ENCODE measurements at regions not wholly inside any gene's neighbourhood (a gene's known extent, or its start where the extent isn't known, plus 50 kb on each side); places are given as distances from the start of the nearest gene placed in this dataset.

GRCh38 chr4:181479141-181479540, 764.1 kb upstream of the TENM3 start:
- no peak for TF ChIP-seq CTCF (IDR thresholded peaks at IDR 0.05)
- Mint-ChIP-seq H3K36me3 (no peaks in the 10 kb centered on the region), H3K9me3 (peaks cover 0 to 3% (median 0%) of the 10 kb centered on the region in 7 donors), H3K4me1 (no peaks in the 10 kb centered on the region), H3K4me3 (no peak overlapping the region), H3K27ac (no peak overlapping the region), H3K27me3 (ENCODE audit: low read depth in 3 of 3) (peaks cover 0 to 2% (median 0%) of the 10 kb centered on the region in 3 donors)
- H3K9ac ChIP-seq (ENCODE audit: insufficient read depth, low read length, poor library complexity, severe bottlenecking), result no peak overlapping the region
- H3K79me2 ChIP-seq (ENCODE audit: insufficient read depth, low read length), result no peaks in the 10 kb centered on the region
- no peaks in the 10 kb centered on the region for H3K9me3 ChIP-seq (replicated peaks in 1 of 2; ENCODE audit: control insufficient read depth in 1 of 2, insufficient read depth in 1 of 2, low read length in 2 of 2)
- H3K27ac ChIP-seq (ENCODE audit: low read depth in 1 of 2, low read length in 2 of 2), result no peak overlapping the region
- H3K27me3 ChIP-seq (ENCODE audit: control insufficient read depth in 2 of 2, insufficient read depth in 2 of 2, low read length in 2 of 2), result no peaks in the 10 kb centered on the region
- no peaks in the 10 kb centered on the region for H3K36me3 ChIP-seq (replicated peaks in 1 of 2; ENCODE audit: control insufficient read depth in 1 of 2, insufficient read depth in 2 of 2, low read length in 2 of 2)
- WGBS (ENCODE audit: insufficient coverage), result no CpG with 5 or more reads among the region's 2 CpGs
- no peaks in the 10 kb centered on the region for H4K20me1 ChIP-seq (ENCODE audit: insufficient read depth, low read length)
- DNase-seq, result no peak
- intact Hi-C loops (cut with micrococcal nuclease), result no loop called here
- no peaks in the 10 kb centered on the region for H3K4me1 ChIP-seq (ENCODE audit: control insufficient read depth in 1 of 2, insufficient read depth in 2 of 2, low read length in 2 of 2)
- H2AFZ ChIP-seq (ENCODE audit: insufficient read depth, low read depth, low read length, poor library complexity, severe bottlenecking), result no peak overlapping the region
- H3K4me3 ChIP-seq (replicated peaks in 1 of 3; ENCODE audit: low read depth in 2 of 3, low read length in 3 of 3), result no peak overlapping the region
- no peak overlapping the region for H3K4me2 ChIP-seq (replicated peaks; ENCODE audit: extremely low read depth, low read length, poor library complexity, severe bottlenecking)

- no peak for TF ChIP-seq CTCF (IDR thresholded peaks at IDR 0.05)
- Histone ChIP-seq H3K4me1 (ENCODE audit: control insufficient read depth in 1 of 2, insufficient read depth in 2 of 2, low read length in 2 of 2) (no peaks in the 10 kb centered on the region), H3K79me2 (ENCODE audit: insufficient read depth, low read length) (no peaks in the 10 kb centered on the region), H3K27ac (ENCODE audit: low read depth in 1 of 2, low read length in 2 of 2) (no peak overlapping the region), H2AFZ (ENCODE audit: insufficient read depth, low read depth, low read length, poor library complexity, severe bottlenecking) (no peak overlapping the region), H3K36me3 (replicated peaks in 1 of 2; ENCODE audit: control insufficient read depth in 1 of 2, insufficient read depth in 2 of 2, low read length in 2 of 2) (no peaks in the 10 kb centered on the region), H3K9me3 (replicated peaks in 1 of 2; ENCODE audit: control insufficient read depth in 1 of 2, insufficient read depth in 1 of 2, low read length in 2 of 2) (no peaks in the 10 kb centered on the region), H4K20me1 (ENCODE audit: insufficient read depth, low read length) (no peaks in the 10 kb centered on the region), H3K4me3 (replicated peaks in 1 of 3; ENCODE audit: low read depth in 2 of 3, low read length in 3 of 3) (no peak overlapping the region), H3K4me2 (replicated peaks; ENCODE audit: extremely low read depth, low read length, poor library complexity, severe bottlenecking) (no peak overlapping the region), H3K27me3 (ENCODE audit: control insufficient read depth in 2 of 2, insufficient read depth in 2 of 2, low read length in 2 of 2) (no peaks in the 10 kb centered on the region), H3K9ac (ENCODE audit: insufficient read depth, low read length, poor library complexity, severe bottlenecking) (no peak overlapping the region)
- no peaks in the 10 kb centered on the region for H3K36me3 Mint-ChIP-seq
- H3K27me3 Mint-ChIP-seq (ENCODE audit: low read depth in 3 of 3), result peaks cover 0 to 3% (median 0%) of the 10 kb centered on the region in 3 donors
- WGBS (ENCODE audit: insufficient coverage), result no CpG with 5 or more reads among the region's 1 CpG
- H3K27ac Mint-ChIP-seq, result no peak overlapping the region
- no peaks in the 10 kb centered on the region for H3K4me1 Mint-ChIP-seq
- DNase-seq, result no peak
- H3K9me3 Mint-ChIP-seq, result no peaks in the 10 kb centered on the region
- intact Hi-C loops (cut with micrococcal nuclease), result no loop called here
- no peak overlapping the region for H3K4me3 Mint-ChIP-seq
Observed at GRCh38 chr4:181484396-181484795, 758.8 kb upstream of the TENM3 start.

Measured in CD14-positive monocyte (primary cell).